ENCODE measurements at regions not wholly inside any gene's neighbourhood (a gene's known extent, or its start where the extent isn't known, plus 50 kb on each side); places are given as distances from the start of the nearest gene placed in this dataset.
"Not testable (repeated sequence)": the region's sequence is repeated elsewhere in the genome, so short reads cannot be mapped to it uniquely, and the experiment has no call there.

- Histone ChIP-seq H3K79me2 (ENCODE audit: insufficient read depth, low read length) (no peaks in the 10 kb centered on the region), H3K4me3 (ENCODE audit: insufficient read depth, low read length) (no peak overlapping the region), H2AFZ (ENCODE audit: low read length) (no peak overlapping the region), H3K4me1 (ENCODE audit: insufficient read depth, low read length) (no peaks in the 10 kb centered on the region), H3K9me3 (ENCODE audit: low read depth, low read length) (no peaks in the 10 kb centered on the region), H3K27me3 (ENCODE audit: insufficient read depth, low read length) (no peaks in the 10 kb centered on the region), H3K4me2 (ENCODE audit: insufficient read depth, low read length) (no peak overlapping the region), H3K27ac (ENCODE audit: low read depth, low read length) (no peak overlapping the region), H4K20me1 (ENCODE audit: insufficient read depth, low read length) (no peaks in the 10 kb centered on the region), H3K36me3 (ENCODE audit: insufficient read depth, low read length) (no peaks in the 10 kb centered on the region)
- no peak for DNase-seq (ENCODE audit: insufficient read length, low spot score, missing footprints)
- no peak for TF ChIP-seq CTCF (IDR thresholded peaks at IDR 0.05; ENCODE audit: extremely low read depth, low read depth, low read length)
These were observed 511.3 kb downstream of the DIPK2A start for GRCh38 chr3:144482876-144483275.

- Histone ChIP-seq H3K4me2 (ENCODE audit: insufficient read depth, low read length) (no peak overlapping the region), H3K27ac (ENCODE audit: low read depth, low read length) (no peak overlapping the region), H3K36me3 (ENCODE audit: insufficient read depth, low read length) (no peaks in the 10 kb centered on the region), H4K20me1 (ENCODE audit: insufficient read depth, low read length) (no peaks in the 10 kb centered on the region), H3K27me3 (ENCODE audit: insufficient read depth, low read length) (no peaks in the 10 kb centered on the region), H3K4me1 (ENCODE audit: insufficient read depth, low read length) (no peaks in the 10 kb centered on the region), H2AFZ (ENCODE audit: low read length) (no peak overlapping the region), H3K79me2 (ENCODE audit: insufficient read depth, low read length) (no peaks in the 10 kb centered on the region), H3K9me3 (ENCODE audit: low read depth, low read length) (no peaks in the 10 kb centered on the region), H3K4me3 (ENCODE audit: insufficient read depth, low read length) (no peak overlapping the region)
- TF ChIP-seq CTCF (IDR thresholded peaks at IDR 0.05; ENCODE audit: extremely low read depth, low read depth, low read length): no peak
- no peak for DNase-seq (ENCODE audit: insufficient read length, low spot score, missing footprints)
These were observed 515.4 kb downstream of the DIPK2A start for GRCh38 chr3:144487011-144487410.

GRCh38 chr3:144488927-144489326 lies 517.3 kb downstream of the DIPK2A start:
- no peak overlapping the region for H3K4me2 ChIP-seq (ENCODE audit: insufficient read depth, low read length)
- H3K9me3 ChIP-seq (ENCODE audit: low read depth, low read length): no peaks in the 10 kb centered on the region
- no peak overlapping the region for H3K27ac ChIP-seq (ENCODE audit: low read depth, low read length)
- H3K4me1 ChIP-seq (ENCODE audit: insufficient read depth, low read length): no peaks in the 10 kb centered on the region
- no peak for DNase-seq (ENCODE audit: insufficient read length, low spot score, missing footprints)
- H3K79me2 ChIP-seq (ENCODE audit: insufficient read depth, low read length): no peaks in the 10 kb centered on the region
- H4K20me1 ChIP-seq (ENCODE audit: insufficient read depth, low read length): no peaks in the 10 kb centered on the region
- no peaks in the 10 kb centered on the region for H3K27me3 ChIP-seq (ENCODE audit: insufficient read depth, low read length)
- H2AFZ ChIP-seq (ENCODE audit: low read length): no peak overlapping the region
- H3K36me3 ChIP-seq (ENCODE audit: insufficient read depth, low read length): no peaks in the 10 kb centered on the region
- no peak overlapping the region for H3K4me3 ChIP-seq (ENCODE audit: insufficient read depth, low read length)
- no peak for TF ChIP-seq CTCF (IDR thresholded peaks at IDR 0.05; ENCODE audit: extremely low read depth, low read depth, low read length)

- Histone ChIP-seq H3K36me3 (ENCODE audit: insufficient read depth, low read length) (no peaks in the 10 kb centered on the region), H3K79me2 (ENCODE audit: insufficient read depth, low read length) (no peaks in the 10 kb centered on the region), H3K27me3 (ENCODE audit: insufficient read depth, low read length) (no peaks in the 10 kb centered on the region), H3K9me3 (ENCODE audit: low read depth, low read length) (no peaks in the 10 kb centered on the region), H3K4me1 (ENCODE audit: insufficient read depth, low read length) (no peaks in the 10 kb centered on the region), H3K27ac (ENCODE audit: low read depth, low read length) (no peak overlapping the region), H4K20me1 (ENCODE audit: insufficient read depth, low read length) (no peaks in the 10 kb centered on the region), H3K4me3 (ENCODE audit: insufficient read depth, low read length) (no peak overlapping the region), H3K4me2 (ENCODE audit: insufficient read depth, low read length) (no peak overlapping the region), H2AFZ (ENCODE audit: low read length) (no peak overlapping the region)
- DNase-seq (ENCODE audit: insufficient read length, low spot score, missing footprints): no peak
- no peak for TF ChIP-seq CTCF (IDR thresholded peaks at IDR 0.05; ENCODE audit: extremely low read depth, low read depth, low read length)
These were observed 519.7 kb downstream of the DIPK2A start for GRCh38 chr3:144491333-144491732.

GRCh38 chr3:144494651-144495050 lies 523.0 kb downstream of the DIPK2A start:
- H4K20me1 ChIP-seq (ENCODE audit: insufficient read depth, low read length); H3K79me2 ChIP-seq (ENCODE audit: insufficient read depth, low read length); H3K27me3 ChIP-seq (ENCODE audit: insufficient read depth, low read length); H3K4me1 ChIP-seq (ENCODE audit: insufficient read depth, low read length); H3K36me3 ChIP-seq (ENCODE audit: insufficient read depth, low read length); H3K9me3 ChIP-seq (ENCODE audit: low read depth, low read length); H2AFZ ChIP-seq (ENCODE audit: low read length); H3K4me3 ChIP-seq (ENCODE audit: insufficient read depth, low read length); H3K4me2 ChIP-seq (ENCODE audit: insufficient read depth, low read length); H3K27ac ChIP-seq (ENCODE audit: low read depth, low read length); DNase-seq (ENCODE audit: insufficient read length, low spot score, missing footprints): not testable (repeated sequence)

All from osteoblast (primary cell).